ENCODE measurements at regions not wholly inside any gene's neighbourhood (a gene's known extent, or its start where the extent isn't known, plus 50 kb on each side); places are given as distances from the start of the nearest gene placed in this dataset.

GRCh38 chr5:152116934-152117333 lies 192.3 kb upstream of the GLRA1 start:
- TF ChIP-seq EP300 (IDR thresholded peaks at IDR 0.05) (no peak), POLR2A (IDR thresholded peaks at IDR 0.05) (no peak)
- TF ChIP-seq, protein P1, sequence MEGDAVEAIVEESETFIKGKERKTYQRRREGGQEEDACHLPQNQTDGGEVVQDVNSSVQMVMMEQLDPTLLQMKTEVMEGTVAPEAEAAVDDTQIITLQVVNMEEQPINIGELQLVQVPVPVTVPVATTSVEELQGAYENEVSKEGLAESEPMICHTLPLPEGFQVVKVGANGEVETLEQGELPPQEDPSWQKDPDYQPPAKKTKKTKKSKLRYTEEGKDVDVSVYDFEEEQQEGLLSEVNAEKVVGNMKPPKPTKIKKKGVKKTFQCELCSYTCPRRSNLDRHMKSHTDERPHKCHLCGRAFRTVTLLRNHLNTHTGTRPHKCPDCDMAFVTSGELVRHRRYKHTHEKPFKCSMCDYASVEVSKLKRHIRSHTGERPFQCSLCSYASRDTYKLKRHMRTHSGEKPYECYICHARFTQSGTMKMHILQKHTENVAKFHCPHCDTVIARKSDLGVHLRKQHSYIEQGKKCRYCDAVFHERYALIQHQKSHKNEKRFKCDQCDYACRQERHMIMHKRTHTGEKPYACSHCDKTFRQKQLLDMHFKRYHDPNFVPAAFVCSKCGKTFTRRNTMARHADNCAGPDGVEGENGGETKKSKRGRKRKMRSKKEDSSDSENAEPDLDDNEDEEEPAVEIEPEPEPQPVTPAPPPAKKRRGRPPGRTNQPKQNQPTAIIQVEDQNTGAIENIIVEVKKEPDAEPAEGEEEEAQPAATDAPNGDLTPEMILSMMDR (IDR thresholded peaks at IDR 0.05): no peak

All from tibial nerve (tissue), 4 donors.